Mesothelial cell of epicardium (in vitro differentiated cells): ENCODE measurements at regions not wholly inside any gene's neighbourhood (a gene's known extent, or its start where the extent isn't known, plus 50 kb on each side); places are given as distances from the start of the nearest gene placed in this dataset.

Experiments
- DNase-seq, 2 experiments: peaks; one replicate each; pipeline ENCODE4 v3.0.0; 2021; ENCODE audit warnings: low spot score in 2 of 2; ENCODE audit not compliant: unreplicated experiment in 2 of 2
- H3K27ac Mint-ChIP-seq: 2 replicates; pipeline ENCODE4 v1.8.0; 2021; ENCODE audit warnings: mixed read lengths
- H3K27me3 Mint-ChIP-seq: 2 replicates; pipeline ENCODE4 v1.8.0; 2021; ENCODE audit warnings: low read depth, mixed read lengths
- H3K36me3 Mint-ChIP-seq: 2 replicates; pipeline ENCODE4 v1.8.0; 2021; ENCODE audit warnings: mixed read lengths
- H3K4me1 Mint-ChIP-seq: 2 replicates; pipeline ENCODE4 v1.8.0; 2021; ENCODE audit warnings: mixed read lengths
- H3K4me3 Mint-ChIP-seq: 2 replicates; pipeline ENCODE4 v1.8.0; 2021; ENCODE audit warnings: mild to moderate bottlenecking, moderate library complexity, mixed read lengths
- H3K9me3 Mint-ChIP-seq: 2 replicates; pipeline ENCODE4 v1.8.0; 2021; ENCODE audit warnings: mixed read lengths
- CTCF ChIP-seq: fragments of 200-600 bp; sonication (generic); IDR thresholded peaks from one replicate; pipeline ENCODE4 v1.5.0; 2021; ENCODE audit warnings: antibody characterized with exemption; ENCODE audit not compliant: unreplicated experiment

- peaks cover 12% of the 10 kb centered on the region for H3K27me3 Mint-ChIP-seq
- no peak for DNase-seq
- no peaks in the 10 kb centered on the region for H3K9me3 Mint-ChIP-seq
- H3K4me1 Mint-ChIP-seq, result no peaks in the 10 kb centered on the region
- peak; percentile 29 for TF ChIP-seq CTCF
- H3K36me3 Mint-ChIP-seq, result no peaks in the 10 kb centered on the region
- H3K27ac Mint-ChIP-seq, result no peak overlapping the region
- no peak overlapping the region for H3K4me3 Mint-ChIP-seq
These were observed 338.3 kb upstream of the ZNF385D start for GRCh38 chr3:22089284-22089683.

GRCh38 chr3:22091329-22091728 is 340.3 kb upstream of the ZNF385D start:
- Mint-ChIP-seq H3K9me3 (no peaks in the 10 kb centered on the region), H3K27ac (no peak overlapping the region), H3K36me3 (no peaks in the 10 kb centered on the region), H3K27me3 (peaks cover 4% of the 10 kb centered on the region), H3K4me1 (no peaks in the 10 kb centered on the region), H3K4me3 (no peak overlapping the region)
- no peak for TF ChIP-seq CTCF
- no peak for DNase-seq

GRCh38 chr3:22098021-22098420 is 347.0 kb upstream of the ZNF385D start:
- DNase-seq, result no peak
- no peak for TF ChIP-seq CTCF
- no peaks in the 10 kb centered on the region for H3K36me3 Mint-ChIP-seq

GRCh38 chr3:22101351-22101750 is 350.3 kb upstream of the ZNF385D start:
- Mint-ChIP-seq H3K4me1 (peaks cover 8% of the 10 kb centered on the region), H3K27me3 (peaks cover 3% of the 10 kb centered on the region), H3K36me3 (no peaks in the 10 kb centered on the region), H3K9me3 (peaks cover 5% of the 10 kb centered on the region), H3K4me3 (no peak overlapping the region), H3K27ac (no peak overlapping the region)
- TF ChIP-seq CTCF, result no peak
- DNase-seq, result no peak

More at GRCh38 chr3:22098021-22098420, 347.0 kb upstream of the ZNF385D start:
- H3K27me3 Mint-ChIP-seq, result peaks cover 5% of the 10 kb centered on the region
- H3K4me3 Mint-ChIP-seq, result no peak overlapping the region
- peaks cover 5% of the 10 kb centered on the region for H3K9me3 Mint-ChIP-seq
- no peak overlapping the region for H3K27ac Mint-ChIP-seq
- no peaks in the 10 kb centered on the region for H3K4me1 Mint-ChIP-seq

- Mint-ChIP-seq H3K27ac (no peak overlapping the region), H3K4me1 (peaks cover 8% of the 10 kb centered on the region), H3K27me3 (no peaks in the 10 kb centered on the region), H3K4me3 (no peak overlapping the region), H3K9me3 (peaks cover 5% of the 10 kb centered on the region), H3K36me3 (no peaks in the 10 kb centered on the region)
- DNase-seq, result no peak
- no peak for TF ChIP-seq CTCF
These were observed 350.8 kb upstream of the ZNF385D start for GRCh38 chr3:22101811-22102210.

GRCh38 chr3:22103423-22103822 is 352.4 kb upstream of the ZNF385D start:
- no peak for TF ChIP-seq CTCF
- Mint-ChIP-seq H3K27ac (no peak overlapping the region), H3K4me1 (peaks cover 8% of the 10 kb centered on the region), H3K9me3 (peaks cover 5% of the 10 kb centered on the region), H3K4me3 (no peak overlapping the region), H3K36me3 (no peaks in the 10 kb centered on the region), H3K27me3 (no peaks in the 10 kb centered on the region)
- no peak for DNase-seq
